GM19455 (cell line): ENCODE measurements at regions not wholly inside any gene's neighbourhood (a gene's known extent, or its start where the extent isn't known, plus 50 kb on each side); places are given as distances from the start of the nearest gene placed in this dataset.
"Not testable (repeated sequence)": the region's sequence is repeated elsewhere in the genome, so short reads cannot be mapped to it uniquely, and the experiment has no call there.

Experiments
- ATAC-seq: cut with Tn5 transposase; IDR thresholded peaks from one replicate; pipeline ENCODE4 v1.9.1; 2021; ENCODE audit not compliant: unreplicated experiment

DNA sequence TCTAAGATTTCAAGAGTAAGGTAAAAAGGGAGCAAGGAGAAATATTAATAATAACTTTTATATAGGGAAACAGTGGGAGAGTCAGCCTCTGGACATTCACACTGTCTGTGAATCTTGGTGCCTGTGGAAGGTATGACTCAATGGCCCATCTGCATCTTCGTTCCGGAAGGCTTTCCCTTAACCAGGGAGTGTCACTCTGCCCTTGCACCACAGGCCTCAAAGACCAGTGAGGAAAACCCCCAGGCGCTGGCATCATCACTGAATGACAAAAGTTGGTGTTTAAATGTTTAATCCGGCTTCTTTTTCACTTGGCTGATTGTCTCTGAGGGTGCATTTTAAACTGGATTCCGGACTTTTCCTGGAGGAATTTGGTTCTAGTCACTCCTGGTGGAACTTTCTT, 522.4 kb upstream of the TLE4 start:
- ATAC-seq, result no peak

DNA sequence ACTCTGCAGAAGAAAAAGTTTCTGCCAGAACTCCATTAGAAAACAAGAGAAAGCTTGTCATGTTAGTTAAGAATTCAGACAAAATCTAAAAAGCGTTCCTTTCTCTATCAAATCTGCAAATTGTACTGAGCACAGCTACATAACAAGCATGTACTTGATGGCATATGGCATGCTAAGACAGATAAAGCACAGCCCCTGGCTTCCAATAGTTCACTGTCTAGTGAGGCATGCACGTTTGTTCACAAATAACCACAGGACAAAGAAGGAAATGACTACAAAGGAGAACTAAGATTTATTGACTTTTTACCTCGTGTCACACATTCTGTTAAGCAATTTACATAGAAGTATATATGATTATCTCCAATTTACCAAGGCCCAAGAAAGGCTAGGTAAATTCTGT, 518.2 kb upstream of the TLE4 start:
- ATAC-seq, result no peak

DNA sequence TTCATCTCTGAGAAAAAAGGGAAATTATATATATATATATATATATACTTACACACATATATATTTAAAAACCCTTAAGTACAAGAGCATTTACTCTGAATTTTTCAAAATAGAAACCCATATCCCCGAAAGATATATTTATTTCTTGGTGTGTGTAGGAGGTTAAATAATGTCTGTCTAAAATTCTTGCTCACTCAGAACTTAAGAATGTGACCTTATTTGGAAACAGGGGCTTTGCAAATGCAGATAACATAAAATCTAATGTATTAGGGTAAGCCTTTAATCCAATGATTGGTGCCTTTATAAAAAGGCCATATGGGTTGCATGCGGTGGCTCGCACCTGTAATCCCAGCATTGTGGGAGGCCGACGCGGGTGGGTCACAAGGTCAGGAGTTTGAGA, 517.3 kb upstream of the TLE4 start:
- ATAC-seq, result no peak

DNA sequence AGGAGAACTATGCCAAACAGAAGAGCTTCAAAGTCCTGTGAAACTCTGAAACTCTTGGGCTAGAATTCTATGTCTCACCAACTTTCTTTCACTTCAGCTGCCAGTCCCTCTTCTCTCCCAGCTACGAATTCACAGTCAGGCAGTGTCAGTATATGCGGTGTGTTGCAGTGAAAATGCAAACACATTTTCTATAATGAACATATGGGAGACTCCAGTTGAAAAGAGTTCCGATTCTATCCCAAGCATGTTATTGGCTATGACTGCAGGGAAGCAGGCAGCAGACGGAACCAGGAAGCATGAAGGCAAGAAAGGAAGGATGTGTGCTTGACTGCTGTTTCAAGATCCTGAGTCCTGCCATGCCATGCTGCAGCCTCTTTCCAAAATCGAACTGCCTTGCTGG, 515.7 kb upstream of the TLE4 start:
- no peak for ATAC-seq

DNA sequence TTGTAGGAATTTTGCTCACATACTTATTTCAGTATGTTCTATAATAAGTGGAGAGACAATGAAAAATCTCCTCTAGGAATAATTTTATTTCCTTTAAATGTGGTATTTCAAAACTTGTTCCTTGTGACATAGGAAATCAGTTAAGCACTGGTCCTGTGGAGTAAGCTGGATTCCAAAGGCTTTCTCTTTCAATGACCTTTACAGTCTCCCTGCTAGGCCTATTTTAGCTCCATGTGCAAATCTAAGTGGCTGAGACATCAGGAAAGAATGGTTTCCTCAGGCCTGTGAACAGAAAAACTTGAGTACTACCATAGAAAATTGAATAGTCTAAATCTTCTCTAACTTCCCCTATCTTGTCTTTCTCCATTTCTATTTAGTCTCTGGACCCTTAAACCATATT, 514.2 kb upstream of the TLE4 start:
- ATAC-seq, result no peak

DNA sequence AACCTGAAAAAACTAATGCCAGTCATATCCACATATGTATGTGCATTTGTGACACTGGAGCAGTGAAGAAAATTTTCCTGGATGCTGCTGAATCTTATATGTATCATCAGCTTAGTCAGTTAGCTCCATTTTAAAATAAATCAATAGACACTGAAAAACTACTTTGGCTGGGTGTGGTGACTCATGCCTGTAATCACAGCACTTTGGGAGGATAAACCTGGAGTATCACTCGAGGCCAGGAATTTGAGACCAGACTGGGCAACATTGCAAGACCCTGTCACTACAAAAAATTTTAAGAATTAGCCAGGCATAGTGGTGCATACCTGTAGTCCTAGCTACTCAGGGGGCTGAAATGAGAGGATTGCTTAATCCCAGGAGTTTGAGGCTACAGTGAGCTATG, 511.0 kb upstream of the TLE4 start:
- ATAC-seq, result no peak

DNA sequence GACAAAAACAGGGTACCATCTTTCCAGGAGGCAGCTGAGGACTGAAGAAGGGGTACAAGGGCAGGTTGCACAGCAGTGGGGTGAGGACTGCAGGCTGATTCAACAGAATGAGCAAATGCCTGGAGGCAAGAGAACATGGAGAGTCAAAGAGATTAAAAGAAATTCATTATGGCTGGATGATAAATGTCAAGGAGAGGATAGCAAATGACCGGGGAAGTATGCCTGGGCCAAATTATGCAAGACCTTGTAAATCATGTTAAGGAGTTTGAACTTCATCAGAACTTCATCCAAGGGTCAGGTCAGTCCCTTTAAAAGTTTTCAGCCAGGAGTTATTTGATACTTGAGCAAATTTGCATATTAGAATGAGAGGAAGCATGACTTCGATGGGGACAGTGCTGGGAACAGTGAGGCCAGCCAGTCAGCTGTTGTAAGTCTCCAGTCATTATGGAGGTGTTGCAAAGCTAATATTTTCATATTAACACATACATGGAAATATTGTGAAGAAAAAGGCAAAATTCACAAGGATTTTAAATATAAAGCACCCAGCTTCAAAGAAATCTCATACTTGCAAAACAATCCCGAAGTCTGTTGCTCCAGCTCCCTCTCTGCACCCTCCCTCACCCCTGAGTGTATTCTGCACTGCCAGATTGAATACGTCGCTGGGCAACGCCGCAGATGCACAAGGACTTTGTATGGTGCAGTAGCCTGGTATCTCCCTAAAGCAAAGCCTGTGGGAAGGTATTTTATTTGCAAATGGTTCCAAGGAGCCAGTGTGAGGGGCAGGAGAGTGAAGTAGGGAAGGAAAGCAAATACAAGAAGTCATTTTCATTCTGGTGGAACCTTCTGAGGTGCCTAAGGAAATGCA, 509.8 kb upstream of the TLE4 start:
- no peak for ATAC-seq

DNA sequence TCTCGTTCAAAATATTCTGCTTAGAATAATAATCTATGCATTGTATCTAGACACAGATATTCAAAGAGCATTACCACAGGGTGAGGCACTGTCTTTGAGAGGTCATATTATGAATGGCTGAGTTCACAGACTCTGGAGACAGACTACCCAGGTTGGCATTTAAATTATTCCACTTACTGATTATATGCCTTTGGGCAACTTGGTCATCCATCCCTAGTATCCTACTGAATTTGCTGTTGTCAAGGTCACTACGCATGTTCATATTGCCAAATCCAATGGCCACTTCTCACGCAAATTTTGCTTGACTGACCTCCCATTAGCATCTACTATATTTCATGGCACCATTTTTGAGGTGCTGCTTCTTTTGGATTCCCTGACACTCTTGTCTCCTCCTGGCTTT, 498.6 kb upstream of the TLE4 start:
- no peak for ATAC-seq

DNA sequence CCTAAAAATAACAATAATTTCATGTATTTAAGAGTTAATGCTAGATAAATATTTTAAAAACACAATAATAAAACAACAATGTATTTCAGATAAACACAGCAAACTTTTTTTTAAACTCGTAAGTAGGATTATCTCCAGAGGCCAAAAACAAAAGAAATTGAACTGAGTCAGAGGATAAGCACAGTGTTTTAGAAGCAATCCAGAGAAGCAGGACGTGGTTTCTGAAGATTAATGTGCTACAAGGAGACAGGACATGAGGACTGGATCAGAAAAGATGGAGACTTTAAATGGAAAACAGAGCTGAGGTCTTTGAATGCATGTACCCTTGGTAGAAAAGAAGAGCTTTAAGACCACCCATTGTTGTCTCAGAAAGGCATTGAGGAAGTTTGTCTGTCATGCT, 491.2 kb upstream of the TLE4 start:
- no peak for ATAC-seq

DNA sequence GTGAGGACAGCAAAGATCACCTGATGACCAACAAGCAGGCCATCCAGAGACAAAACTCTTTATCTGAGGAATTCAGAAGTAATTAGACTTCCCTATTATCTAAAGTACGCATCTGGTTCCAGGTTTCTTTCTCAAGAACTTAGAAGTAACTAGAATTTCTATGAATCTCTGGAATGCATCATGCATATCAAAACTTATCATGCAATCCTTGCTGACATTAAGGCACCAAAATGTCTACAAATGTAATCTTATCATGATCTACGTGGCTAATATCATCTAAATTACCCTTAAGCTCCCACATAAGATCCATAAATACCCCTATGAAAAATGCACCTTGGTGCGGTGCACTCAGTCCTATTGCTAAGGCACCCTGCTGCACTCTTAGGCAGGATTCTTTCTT, 488.1 kb upstream of the TLE4 start:
- ATAC-seq, result no peak

DNA sequence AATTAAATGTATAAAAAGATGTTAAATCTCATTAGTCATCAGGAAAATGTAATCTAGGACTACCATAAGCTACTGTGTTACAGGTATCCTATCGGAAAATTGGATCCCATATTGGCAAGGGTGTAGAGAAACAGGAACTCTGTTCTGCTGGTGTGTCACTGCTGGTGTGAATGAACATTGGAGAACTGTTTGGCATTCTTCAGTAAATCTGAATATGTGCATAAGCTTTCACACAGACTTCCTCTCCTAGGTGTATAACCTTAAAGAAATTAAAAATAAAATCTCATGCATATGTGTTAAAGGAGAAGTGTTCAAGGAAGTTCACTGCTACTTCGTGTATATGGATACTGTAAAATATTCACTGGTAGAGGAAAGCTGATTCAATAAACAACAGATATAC, 484.6 kb upstream of the TLE4 start:
- no peak for ATAC-seq

DNA sequence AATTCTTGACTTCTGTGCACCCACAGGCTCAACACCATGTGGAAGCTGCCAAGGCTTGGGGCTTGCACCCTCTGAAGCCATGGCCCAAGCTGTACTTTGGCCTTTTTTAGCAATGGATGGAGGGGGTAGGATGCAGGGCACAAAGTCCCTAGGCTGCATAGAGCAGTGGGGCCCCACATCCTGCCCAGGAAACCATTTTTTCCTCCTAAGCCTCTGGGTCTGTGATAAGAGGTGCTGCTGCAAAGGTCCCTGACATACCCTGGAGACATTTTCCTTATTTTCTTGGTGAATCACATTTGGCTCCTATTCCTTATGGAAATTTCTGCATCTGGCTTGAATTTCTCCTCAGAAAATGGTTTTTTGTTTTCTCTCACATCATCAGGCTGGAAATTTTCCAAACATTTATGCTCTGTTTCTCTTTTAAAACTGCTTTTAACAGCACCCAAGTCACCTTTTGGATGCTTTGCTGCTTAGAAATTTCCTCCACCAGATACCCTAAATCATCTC, 482.7 kb upstream of the TLE4 start:
- ATAC-seq, result no peak

DNA sequence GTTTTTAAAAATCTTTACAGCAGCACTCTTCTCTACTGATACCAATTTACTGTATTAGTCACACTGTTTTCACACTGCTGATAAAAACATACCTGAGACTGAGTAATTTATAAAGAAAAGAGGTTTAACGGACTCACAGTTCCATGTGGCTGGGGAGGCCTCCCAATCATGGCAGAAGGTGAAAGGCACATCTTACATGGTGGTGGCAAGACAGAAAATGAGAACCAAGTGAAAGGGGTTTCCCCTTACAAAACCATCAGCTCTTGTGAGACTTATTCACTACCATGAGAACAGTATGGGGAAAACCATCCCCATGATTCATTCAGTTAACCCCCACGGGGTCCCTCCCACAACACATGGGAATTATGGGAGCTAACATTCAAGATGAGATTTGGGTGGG, 481.9 kb upstream of the TLE4 start:
- not testable (repeated sequence) for ATAC-seq

DNA sequence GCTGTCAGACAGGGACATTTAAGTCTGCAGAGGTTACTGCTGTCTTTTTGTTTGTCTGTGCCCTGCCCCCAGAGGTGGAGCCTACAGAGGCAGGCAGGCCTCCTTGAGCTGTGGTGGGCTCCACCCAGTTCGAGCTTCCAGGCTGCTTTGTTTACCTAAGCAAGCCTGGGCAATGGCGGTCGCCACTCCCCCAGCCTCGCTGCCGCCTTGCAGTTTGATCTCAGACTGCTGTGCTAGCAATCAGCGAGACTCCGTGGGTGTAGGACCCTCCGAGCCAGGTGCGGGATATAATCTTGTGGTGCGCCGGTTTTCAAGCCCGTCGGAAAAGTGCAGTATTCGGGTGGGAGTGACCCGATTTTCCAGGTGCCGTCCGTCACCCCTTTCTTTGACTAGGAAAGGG, 468.5 kb upstream of the TLE4 start:
- ATAC-seq, result not testable (repeated sequence)

DNA sequence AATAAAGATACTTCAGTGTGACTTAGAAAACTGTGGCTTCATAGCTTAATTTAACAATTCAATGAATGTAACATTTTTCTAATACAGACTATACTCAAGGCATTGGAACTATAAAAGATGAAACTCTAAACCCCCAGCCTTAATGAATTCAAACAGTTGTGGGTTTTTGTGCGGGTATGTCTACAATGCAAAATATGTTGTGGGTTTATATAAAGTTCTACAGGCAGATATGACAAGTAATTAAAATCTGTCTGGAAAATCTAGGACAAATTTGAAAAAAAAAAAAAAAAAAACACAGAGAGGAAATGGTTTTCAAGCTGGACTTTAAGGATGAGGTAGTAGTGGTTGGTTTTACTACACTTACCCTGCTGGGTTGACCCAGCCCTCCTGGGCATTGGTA, 467.5 kb upstream of the TLE4 start:
- no peak for ATAC-seq

DNA sequence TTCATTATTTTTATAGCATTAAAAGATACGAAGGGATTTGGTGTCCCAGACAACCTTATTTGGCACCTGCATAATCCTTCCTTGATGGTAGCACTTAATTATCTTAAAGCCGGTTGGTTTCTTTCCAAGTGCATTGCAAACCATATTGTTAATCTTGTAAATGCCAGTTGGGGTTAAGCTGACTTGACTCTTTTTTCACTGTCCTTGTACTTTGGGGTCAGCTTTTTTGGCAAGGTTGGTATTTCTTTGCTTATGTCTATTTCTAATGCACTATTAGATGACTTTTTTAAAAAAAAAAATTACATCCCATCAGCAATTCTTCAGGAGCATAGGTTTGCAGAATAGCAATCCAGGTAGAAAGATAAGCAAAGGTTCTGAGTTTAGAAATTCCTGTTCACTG, 466.8 kb upstream of the TLE4 start:
- no peak for ATAC-seq

DNA sequence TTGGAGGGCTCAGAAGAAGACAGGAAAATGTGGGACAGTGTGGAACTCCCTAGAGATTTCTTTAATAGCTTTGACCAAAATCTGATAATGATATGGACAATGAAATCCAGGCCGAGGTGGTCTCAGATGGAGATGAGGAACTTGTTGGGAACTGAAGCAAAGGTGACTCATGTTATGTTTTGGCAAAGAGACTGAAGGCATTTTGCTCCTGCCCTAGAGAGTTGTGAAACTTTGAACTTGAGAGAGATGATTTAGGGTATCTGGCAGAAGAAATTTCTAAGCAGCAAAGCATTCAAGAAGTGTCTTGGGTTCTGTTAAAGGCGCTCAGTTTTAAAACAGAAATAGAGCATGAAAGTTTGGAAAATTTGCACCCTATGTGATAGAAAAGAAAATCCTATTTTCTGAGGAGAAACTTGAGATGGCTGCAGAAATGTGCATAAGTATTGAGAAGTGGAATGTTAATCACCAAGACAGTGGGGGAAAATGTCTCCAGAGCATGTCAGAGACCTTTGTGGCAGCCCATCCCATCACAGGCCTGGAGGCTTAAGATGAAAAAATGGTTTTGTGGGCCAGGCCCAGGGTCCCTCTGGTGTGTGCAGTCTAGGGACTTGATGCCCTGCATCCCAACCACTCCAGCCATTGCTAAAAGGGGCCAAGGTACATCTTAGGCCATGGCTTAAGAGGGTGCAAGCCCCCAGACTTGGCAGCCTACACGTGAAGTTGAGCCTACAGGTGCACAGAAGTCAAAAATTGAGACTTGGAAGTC, 463.7 kb upstream of the TLE4 start:
- ATAC-seq, result no peak

DNA sequence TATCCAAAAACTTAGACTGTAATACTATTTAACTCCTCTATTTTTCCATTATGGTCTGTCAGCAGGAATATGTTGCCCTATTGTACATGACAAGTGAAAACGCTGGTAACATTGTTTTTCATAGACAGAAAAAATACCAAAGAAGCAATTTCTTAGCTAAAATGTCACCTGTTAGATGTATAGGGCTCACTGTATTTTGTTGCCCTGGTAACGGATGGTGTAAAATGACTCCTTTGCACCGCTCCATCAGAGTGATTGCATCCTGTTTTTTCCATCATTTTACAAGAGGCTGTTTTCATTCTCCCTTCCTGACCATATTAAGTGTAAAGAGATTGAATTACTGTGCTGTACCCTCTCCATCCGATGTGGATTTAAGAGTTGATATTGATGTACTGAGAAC, 460.1 kb upstream of the TLE4 start:
- no peak for ATAC-seq

DNA sequence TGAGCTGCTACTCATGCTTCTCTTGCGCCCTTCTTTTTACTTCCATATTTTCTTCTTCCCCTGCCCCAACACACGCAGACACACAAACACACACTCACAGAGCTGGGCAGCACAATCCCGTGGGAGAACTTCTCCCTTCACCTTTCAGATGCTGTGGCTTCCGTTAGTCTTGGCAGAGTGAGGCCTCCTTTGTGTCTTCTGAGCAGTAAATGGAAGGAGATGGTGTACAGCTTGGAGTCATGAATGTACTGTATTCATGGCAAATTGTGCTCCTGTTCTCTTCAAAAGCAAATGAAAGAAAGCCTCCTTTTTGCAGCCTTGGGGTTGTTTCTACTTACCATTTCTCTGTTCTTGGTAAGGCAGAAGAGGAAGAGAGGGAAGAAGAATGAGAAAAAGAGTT, 456.6 kb upstream of the TLE4 start:
- ATAC-seq, result no peak

DNA sequence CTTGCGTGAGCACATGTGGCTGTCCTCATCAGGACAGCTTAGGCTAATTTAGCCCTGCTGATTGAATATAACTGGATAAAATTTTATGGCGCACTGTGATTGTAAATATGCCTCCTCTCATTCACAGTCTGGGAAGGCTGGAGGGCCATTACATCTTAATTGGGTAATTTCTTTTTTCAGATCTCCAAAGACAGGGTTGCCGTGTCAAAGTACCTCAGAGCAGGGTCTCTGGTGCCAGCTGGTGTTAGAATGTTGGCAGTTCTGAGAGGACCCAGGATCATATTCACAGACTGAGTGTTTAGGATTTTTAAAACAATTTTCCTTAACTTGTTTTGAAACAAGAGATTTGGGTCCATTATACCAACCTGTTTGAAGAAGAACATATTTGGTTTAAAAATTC, 455.7 kb upstream of the TLE4 start:
- ATAC-seq, result no peak

DNA sequence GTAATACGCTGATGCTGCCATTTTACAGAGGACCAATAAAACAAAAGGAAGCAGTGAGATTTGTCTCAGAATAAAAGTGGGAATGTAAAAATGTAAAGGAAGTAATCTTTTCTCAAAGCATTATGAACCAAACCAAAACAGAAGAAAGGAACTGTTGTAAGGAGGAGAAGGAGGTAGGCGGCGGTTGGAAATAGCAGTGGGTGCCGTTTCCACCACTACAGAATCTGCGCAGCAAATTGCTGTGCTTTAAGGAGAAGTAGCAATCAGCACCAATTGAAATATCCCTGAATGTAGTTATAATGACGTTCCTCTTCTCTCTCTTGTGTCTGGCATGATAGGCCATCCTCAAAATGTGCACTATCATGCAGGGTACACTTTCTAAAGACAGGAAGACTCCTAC, 455.1 kb upstream of the TLE4 start:
- no peak for ATAC-seq

DNA sequence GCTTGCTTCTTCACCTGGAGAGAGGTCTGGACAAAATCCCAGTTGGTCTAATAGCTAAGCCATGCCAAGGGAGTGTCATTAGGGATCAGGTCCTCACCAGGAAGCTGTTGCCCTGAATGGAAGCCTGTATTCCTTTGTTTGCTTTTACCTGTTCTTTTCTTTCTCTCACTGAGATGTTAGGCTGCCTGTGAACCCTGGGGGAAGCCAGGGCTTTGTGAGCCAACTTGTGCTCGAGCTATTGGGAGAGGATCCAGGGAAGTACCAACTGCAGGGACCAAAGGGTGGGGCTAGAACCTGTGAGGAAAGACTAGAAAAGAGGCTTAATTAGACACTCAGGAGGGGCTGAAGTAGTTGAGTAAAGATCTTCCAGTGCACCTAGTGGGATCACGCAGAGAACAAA, 451.2 kb upstream of the TLE4 start:
- no peak for ATAC-seq
